ENCODE measurements at regions not wholly inside any gene's neighbourhood (a gene's known extent, or its start where the extent isn't known, plus 50 kb on each side); places are given as distances from the start of the nearest gene placed in this dataset.
"Not testable (repeated sequence)": the region's sequence is repeated elsewhere in the genome, so short reads cannot be mapped to it uniquely, and the experiment has no call there.

DNA sequence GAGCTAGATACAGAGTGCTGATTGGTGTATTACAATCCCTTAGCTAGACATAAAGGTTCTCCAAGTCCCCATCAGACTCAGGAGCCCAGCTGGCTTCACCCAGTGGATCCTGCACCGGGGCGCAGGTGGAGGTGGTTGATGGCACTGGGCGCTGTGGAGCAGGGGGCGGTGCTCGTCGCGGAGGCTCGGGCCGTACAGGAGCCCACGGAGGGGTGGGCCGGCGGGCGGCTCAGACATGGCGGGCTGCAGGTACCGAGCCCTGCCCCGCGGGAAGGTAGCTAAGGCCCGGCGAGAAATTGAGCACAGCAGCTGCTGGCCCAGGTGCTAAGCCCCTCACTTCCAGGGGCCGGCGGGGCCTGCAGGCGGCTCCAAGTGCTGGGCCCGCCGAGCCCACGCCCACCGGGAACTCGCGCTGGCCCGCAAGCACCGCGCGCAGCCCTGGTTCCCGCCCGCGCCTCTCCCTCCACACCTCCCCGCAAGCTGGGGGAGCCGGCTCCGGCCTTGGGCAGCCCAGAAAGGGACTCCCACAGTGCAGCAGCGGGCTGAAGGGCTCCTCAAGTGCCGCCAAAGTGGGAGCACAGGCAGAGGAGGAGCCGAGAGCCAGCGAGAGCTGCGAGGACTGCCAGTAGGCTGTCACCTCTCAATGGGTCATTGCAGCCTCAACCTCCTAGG lies 96.4 kb upstream of the MYO10 start:
- in situ Hi-C loops (cut with HindIII; ENCODE audit: low sequenced_read_pairs) = not testable (repeated sequence)

- in situ Hi-C loops (cut with HindIII; ENCODE audit: low sequenced_read_pairs) = not testable (repeated sequence)
These were observed 98.9 kb upstream of the MYO10 start for GRCh38 chr5:17034992-17035391.

GRCh38 chr5:17037751-17038150 lies 101.7 kb upstream of the MYO10 start:
- in situ Hi-C loops (cut with HindIII; ENCODE audit: low sequenced_read_pairs) = no loop called here

- in situ Hi-C loops (cut with HindIII; ENCODE audit: low sequenced_read_pairs) = no loop called here
These were observed 103.1 kb upstream of the MYO10 start for GRCh38 chr5:17039170-17039569.

GRCh38 chr5:17042041-17042440 lies 106.0 kb upstream of the MYO10 start:
- in situ Hi-C loops (cut with HindIII; ENCODE audit: low sequenced_read_pairs) = no loop called here

DNA sequence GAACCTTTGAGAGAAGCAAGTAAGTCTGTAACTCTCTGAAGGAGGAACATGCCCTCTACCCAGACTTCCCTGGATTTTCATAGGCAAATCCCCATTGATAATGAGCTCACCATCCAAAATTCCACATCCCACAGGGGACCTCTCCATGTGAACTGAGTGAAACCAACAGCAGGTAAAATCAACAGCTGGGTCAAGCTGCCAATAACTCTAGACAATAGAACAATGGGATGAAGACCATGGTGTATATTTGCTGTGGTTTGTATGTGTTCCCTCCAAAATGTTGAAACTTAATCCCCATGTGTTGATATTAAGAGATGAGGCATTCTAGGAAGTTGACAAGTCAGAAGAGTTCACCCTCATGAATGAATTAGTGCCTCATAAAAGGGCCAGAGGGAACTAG lies 110.2 kb upstream of the MYO10 start:
- in situ Hi-C loops (cut with HindIII; ENCODE audit: low sequenced_read_pairs) = loop anchor here (5.0 kb wide), 1 partner anchor 56 kb away; no protein-coding TSS in a partner anchor

- in situ Hi-C loops (cut with HindIII; ENCODE audit: low sequenced_read_pairs) = no loop called here
These were observed 114.1 kb upstream of the MYO10 start for GRCh38 chr5:17050236-17050635.

DNA sequence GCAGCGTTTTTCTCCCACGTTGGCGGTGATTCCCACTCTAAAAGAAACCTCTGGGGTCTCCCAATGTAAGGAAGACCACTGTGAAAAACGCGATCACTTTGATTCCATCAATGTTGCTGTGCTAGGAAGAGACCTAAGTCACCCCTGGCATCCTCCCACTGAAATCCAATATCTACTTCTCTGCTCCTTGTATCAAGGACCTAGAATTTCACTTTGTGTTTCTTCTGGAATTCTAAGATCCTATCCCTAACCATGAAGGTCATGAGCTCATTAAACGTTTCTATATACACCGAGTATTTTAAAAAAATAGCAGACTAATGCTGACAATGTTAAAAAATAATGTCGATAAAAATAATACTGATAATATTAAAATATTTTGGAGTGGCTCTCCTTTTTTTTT lies 118.8 kb upstream of the MYO10 start:
- in situ Hi-C loops (cut with HindIII; ENCODE audit: low sequenced_read_pairs) = no loop called here

DNA sequence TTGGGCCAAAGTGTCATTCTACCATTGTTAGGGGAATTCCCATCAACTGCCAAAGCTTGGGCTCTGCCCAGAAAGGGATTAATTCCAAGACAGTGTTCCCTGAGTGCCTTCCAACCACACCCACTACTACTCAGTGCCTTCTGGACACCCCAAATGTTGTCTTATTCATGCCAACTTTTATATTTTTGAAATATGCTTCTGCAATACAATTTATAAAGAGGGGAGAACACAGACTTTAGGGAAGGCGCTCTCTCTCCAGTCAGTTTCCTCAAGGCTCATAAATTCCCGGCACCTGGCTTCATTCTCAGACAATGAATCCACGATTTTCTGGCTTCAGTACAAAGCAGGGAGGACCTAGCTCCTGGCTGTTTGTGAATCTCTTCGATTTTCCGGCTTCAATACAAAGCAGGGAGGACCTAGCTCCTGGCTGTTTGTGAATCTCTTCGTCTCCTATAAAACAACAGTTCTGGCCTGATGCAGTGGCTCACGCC lies 120.1 kb upstream of the MYO10 start:
- in situ Hi-C loops (cut with HindIII; ENCODE audit: low sequenced_read_pairs) = no loop called here

GRCh38 chr5:17058438-17058837 lies 122.3 kb upstream of the MYO10 start:
- in situ Hi-C loops (cut with HindIII; ENCODE audit: low sequenced_read_pairs) = no loop called here

DNA sequence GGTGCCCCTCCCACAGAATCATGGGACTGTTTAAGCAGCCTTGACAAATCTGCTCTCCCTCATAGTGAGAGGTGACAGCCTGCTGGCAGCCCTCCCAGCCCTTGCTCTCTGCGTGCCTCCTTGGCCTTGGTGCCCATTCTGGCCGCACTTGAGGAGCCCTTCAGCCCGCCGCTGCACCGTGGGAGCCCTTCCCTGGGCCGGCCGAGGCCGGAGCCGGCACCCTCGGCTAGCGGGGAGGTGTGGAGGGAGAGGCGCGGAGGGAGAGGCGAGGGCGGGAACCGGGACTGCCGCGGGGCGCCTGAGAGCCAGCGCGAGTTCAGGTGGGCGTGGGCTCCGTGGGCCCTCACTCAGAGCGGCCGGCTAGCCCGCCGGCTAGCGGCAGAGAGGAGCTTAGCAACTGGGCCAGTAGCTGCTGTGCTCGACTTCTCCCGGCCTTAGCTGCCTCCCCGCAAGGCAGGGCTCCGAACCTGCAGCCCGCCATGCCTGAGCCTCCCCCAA lies 125.9 kb upstream of the MYO10 start:
- in situ Hi-C loops (cut with HindIII; ENCODE audit: low sequenced_read_pairs) = no loop called here

- in situ Hi-C loops (cut with HindIII; ENCODE audit: low sequenced_read_pairs) = not testable (repeated sequence)
These were observed 126.7 kb upstream of the MYO10 start for GRCh38 chr5:17062741-17063140.

- in situ Hi-C loops (cut with HindIII; ENCODE audit: low sequenced_read_pairs) = no loop called here
These were observed 128.2 kb upstream of the MYO10 start for GRCh38 chr5:17064241-17064640.

- in situ Hi-C loops (cut with HindIII; ENCODE audit: low sequenced_read_pairs) = no loop called here
These were observed 129.4 kb upstream of the MYO10 start for GRCh38 chr5:17065458-17065857.

- in situ Hi-C loops (cut with HindIII; ENCODE audit: low sequenced_read_pairs) = not testable (repeated sequence)
These were observed 129.9 kb upstream of the MYO10 start for GRCh38 chr5:17066026-17066425.

GRCh38 chr5:17067657-17068392 lies 131.7 kb upstream of the MYO10 start:
- in situ Hi-C loops (cut with HindIII; ENCODE audit: low sequenced_read_pairs) = no loop called here

DNA sequence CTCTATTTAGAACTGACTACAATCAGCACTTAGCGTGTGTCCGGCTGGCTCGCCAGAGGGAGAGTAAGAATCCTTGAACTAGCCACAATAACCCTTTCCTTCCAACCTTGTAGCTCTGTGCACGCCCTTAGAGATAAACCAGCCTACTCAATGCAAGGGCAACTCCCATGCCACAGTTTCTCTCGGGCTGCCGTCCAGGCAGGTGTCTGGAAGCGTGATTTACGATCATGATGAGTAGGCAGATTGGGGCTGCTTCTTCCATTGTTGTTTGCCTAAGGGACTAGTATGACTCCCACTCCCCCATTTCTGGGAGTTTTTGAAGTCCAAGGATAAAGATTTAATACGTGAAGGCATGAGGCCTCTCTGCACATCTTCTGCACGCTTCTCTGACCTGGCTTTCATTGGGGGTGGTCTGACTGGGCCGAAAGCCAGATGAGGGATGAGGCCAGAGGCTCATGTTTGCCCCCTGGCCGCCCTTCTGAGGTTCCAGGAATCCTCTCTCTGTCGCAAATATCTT lies 134.0 kb upstream of the MYO10 start:
- in situ Hi-C loops (cut with HindIII; ENCODE audit: low sequenced_read_pairs) = no loop called here

GRCh38 chr5:17070647-17071046 lies 134.6 kb upstream of the MYO10 start:
- in situ Hi-C loops (cut with HindIII; ENCODE audit: low sequenced_read_pairs) = no loop called here

GRCh38 chr5:17075236-17075635 lies 139.1 kb upstream of the MYO10 start:
- in situ Hi-C loops (cut with HindIII; ENCODE audit: low sequenced_read_pairs) = no loop called here

DNA sequence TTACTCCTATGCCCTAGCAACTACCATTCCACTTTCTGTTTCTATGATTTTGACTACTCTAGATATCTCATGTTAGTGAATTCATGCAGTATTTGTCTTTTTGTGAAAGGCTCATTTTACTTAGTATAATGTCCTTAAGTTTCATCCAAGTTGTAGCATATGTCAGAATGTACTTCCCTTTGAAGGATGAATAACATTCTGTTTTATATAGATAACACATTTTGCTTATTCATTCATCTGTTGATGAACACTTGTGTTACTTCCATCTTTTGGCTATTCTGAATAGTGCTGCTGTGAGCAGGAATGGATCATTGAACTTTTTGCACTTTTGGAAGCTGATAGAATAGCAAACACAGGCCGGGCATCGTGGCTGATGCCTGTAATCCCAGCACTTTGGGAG lies 140.2 kb upstream of the MYO10 start:
- in situ Hi-C loops (cut with HindIII; ENCODE audit: low sequenced_read_pairs) = no loop called here

DNA sequence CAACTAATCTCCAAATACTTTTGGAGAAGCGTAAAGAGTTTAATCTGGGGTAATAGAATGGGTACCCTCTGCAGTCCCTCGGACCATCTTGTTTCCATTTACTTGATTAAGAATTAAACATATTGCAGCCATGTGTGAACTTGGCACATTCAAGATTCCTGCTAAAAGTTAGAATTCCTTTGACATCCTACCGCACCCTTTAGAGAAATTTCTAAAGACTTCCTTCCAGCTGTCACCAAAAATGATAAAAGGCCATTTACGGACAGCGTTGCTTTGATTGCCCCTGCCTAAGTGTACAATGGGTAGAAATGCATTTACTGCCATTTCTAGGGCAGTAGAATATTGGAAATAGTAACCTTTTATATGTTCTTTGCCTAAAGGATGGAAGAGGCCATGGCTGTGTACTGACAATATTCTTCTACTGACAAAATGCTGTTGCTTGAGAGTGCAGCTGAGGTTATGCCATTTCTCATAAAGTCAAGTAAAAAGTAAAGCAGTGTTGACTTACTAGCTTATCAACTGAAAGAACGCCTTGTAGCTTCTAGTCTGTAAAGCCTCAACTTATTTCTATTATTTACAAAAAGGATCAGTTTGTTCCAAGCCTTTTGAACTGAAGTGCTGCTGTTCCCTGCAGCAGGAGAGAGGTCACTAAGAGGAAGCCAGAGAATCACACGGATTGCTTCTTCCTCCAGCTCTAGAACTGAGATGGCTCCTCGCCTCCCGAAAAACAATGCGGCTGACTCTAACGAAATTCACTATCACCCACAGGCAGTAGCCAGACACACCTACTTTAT lies 139.8 kb upstream of the BASP1 start:
- in situ Hi-C loops (cut with HindIII; ENCODE audit: low sequenced_read_pairs) = no loop called here
